Calu3 (cell line): ENCODE measurements at regions not wholly inside any gene's neighbourhood (a gene's known extent, or its start where the extent isn't known, plus 50 kb on each side); places are given as distances from the start of the nearest gene placed in this dataset.

ENCODE experiments used
- BruUV-seq: library from RNA; stranded (reverse); fragments of 400-500 nt; replicated peaks from 2 replicates; lab custom pipeline; 2021; lab: Mats Ljungman, UMichigan
- CTCF ChIA-PET: fragments of 300-600 bp; sonication (Branson Sonifier 250); formaldehyde crosslinking; loops from one replicate; lab custom pipeline; 2022; ENCODE audit warnings: antibody characterized with exemption; lab: Charles Lee
- DNase-seq: peaks from one replicate; pipeline ENCODE4 v3.0.0; 2022
- H3K27ac Mint-ChIP-seq: one replicate; pipeline ENCODE4 v1.8.0; 2022; ENCODE audit warnings: mixed read lengths; ENCODE audit not compliant: unreplicated experiment
- H3K27me3 Mint-ChIP-seq: one replicate; pipeline ENCODE4 v1.8.0; 2022; ENCODE audit warnings: mixed read lengths; ENCODE audit not compliant: unreplicated experiment
- H3K36me3 Mint-ChIP-seq: one replicate; pipeline ENCODE4 v1.8.0; 2022; ENCODE audit warnings: mild to moderate bottlenecking, moderate library complexity, mixed read lengths; ENCODE audit not compliant: insufficient read depth, unreplicated experiment
- H3K4me1 Mint-ChIP-seq: one replicate; pipeline ENCODE4 v1.8.0; 2022; ENCODE audit warnings: mild to moderate bottlenecking, low read depth, mixed read lengths; ENCODE audit not compliant: unreplicated experiment
- H3K4me3 Mint-ChIP-seq: one replicate; pipeline ENCODE4 v1.8.0; 2022; ENCODE audit warnings: mild to moderate bottlenecking, low read depth, moderate library complexity, mixed read lengths; ENCODE audit not compliant: unreplicated experiment
- H3K9me3 Mint-ChIP-seq: one replicate; pipeline ENCODE4 v1.8.0; 2022; ENCODE audit warnings: low read depth, mixed read lengths; ENCODE audit not compliant: unreplicated experiment
- intact Hi-C: fragments of 100-400 bp; cut with micrococcal nuclease; formaldehyde crosslinking; loops from one replicate; pipeline ENCODE4 v1.10.0; 2022; ENCODE audit not compliant: unreplicated experiment
- TF ChIP-seq, protein P1 (sequence below): fragments of 200-600 bp; IDR thresholded peaks from one replicate; pipeline ENCODE4 v1.8.0; 2022; ENCODE audit warnings: antibody characterized with exemption; ENCODE audit not compliant: unreplicated experiment

DNA sequence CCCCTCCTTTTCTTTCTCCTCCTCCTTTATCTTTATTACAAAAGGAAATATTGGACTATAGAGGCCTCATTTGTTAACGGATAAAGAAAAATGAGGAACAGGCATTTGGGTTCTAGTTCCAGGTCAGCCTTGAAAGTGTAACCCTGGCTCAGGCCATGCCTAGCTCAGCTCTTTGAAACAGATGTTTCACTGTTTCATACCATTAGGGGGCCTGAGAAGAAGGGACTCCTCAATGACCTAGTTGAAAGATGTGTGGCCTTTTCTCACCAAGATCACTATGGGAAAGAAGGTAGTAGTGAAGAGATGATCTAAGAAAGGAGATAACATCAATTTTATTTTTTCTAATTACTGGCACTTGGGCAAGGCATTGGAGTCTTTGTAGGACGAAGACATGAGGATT lies 952.7 kb downstream of the SLC4A3 start:
- TF ChIP-seq, protein P1, sequence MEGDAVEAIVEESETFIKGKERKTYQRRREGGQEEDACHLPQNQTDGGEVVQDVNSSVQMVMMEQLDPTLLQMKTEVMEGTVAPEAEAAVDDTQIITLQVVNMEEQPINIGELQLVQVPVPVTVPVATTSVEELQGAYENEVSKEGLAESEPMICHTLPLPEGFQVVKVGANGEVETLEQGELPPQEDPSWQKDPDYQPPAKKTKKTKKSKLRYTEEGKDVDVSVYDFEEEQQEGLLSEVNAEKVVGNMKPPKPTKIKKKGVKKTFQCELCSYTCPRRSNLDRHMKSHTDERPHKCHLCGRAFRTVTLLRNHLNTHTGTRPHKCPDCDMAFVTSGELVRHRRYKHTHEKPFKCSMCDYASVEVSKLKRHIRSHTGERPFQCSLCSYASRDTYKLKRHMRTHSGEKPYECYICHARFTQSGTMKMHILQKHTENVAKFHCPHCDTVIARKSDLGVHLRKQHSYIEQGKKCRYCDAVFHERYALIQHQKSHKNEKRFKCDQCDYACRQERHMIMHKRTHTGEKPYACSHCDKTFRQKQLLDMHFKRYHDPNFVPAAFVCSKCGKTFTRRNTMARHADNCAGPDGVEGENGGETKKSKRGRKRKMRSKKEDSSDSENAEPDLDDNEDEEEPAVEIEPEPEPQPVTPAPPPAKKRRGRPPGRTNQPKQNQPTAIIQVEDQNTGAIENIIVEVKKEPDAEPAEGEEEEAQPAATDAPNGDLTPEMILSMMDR = no peak
- no peak for DNase-seq
- Mint-ChIP-seq H3K4me1 (no peaks in the 10 kb centered on the region), H3K27me3 (no peaks in the 10 kb centered on the region), H3K4me3 (no peak overlapping the region), H3K36me3 (no peaks in the 10 kb centered on the region), H3K9me3 (no peaks in the 10 kb centered on the region), H3K27ac (no peak overlapping the region)
- CTCF ChIA-PET = no interaction called here
- BruUV-seq = no TSS peak
- intact Hi-C loops = no loop called here

DNA sequence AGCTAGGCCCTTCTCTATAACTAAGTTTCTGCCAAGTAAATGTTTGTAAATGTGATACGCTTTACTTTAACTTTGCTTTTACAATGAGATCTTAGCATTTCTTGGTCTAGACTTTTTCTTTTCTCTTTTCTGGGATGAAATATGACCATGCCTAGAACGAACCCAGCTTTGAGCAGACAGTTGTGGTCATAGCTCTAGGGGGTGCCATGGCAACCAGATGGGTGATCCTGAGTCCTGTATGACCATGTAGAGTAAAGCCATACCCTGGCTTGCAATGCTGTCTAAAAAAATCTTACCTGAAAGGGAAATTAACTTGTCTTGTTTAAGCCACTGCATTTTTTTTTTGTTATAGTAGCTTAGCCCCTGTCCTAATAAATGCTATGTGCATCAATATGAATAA lies 956.3 kb downstream of the SLC4A3 start:
- TF ChIP-seq, protein P1 = no peak
- no peak overlapping the region for H3K27ac Mint-ChIP-seq
- H3K27me3 Mint-ChIP-seq = no peaks in the 10 kb centered on the region
- BruUV-seq = no TSS peak
- H3K9me3 Mint-ChIP-seq = no peaks in the 10 kb centered on the region
- H3K4me3 Mint-ChIP-seq = no peak overlapping the region
- no peak for DNase-seq
- no peaks in the 10 kb centered on the region for H3K36me3 Mint-ChIP-seq
- CTCF ChIA-PET = no interaction called here
- H3K4me1 Mint-ChIP-seq = no peaks in the 10 kb centered on the region
- intact Hi-C loops = no loop called here

DNA sequence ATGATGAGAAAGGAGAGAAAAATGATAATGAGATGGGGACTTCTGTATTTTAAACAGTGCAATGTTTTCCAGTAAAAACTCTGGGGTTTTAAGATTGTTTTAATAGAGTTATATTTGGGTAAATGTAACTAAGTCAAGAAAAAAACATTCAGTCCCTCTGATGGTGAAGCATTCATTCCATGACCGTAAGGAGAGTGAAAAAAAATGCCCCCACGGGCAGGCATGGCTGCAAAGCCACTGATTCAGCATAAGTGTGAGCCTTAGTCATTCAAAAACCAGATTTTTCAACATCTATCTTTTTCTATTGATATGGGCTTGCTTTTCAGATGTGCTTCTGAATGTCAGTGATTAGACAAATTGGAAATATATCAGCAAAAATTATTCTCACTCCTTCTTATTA lies 957.8 kb downstream of the SLC4A3 start:
- Mint-ChIP-seq H3K27ac (no peak overlapping the region), H3K27me3 (no peaks in the 10 kb centered on the region), H3K36me3 (no peaks in the 10 kb centered on the region), H3K4me1 (no peaks in the 10 kb centered on the region), H3K9me3 (no peaks in the 10 kb centered on the region), H3K4me3 (no peak overlapping the region)
- BruUV-seq = no TSS peak
- TF ChIP-seq, protein P1 = no peak
- no peak for DNase-seq
- intact Hi-C loops = no loop called here
- CTCF ChIA-PET = no interaction called here

DNA sequence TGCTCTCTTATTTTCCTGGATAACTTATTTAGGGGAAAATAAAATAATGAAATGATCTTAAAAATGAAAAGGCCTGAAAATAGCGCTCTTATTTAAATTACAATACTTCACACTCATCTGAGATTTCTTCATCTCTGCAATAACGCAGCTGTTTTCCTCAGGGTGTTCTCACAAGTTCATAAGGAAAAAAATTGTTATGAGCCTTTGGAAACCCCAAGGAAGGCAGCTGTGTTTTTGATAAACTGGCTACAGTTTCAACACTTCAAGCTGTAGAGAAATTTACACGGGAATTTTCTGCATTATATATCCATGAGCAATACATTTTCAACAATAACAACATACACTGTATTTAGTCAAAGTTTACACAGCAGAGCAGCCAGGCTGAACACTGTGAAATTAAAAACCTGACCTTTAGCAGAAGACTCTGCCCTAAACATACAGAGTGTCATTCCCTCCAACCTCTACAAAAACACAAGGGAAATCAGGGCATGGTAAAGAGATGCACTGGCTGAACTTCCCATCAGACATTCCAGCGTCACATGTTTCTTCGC lies 959.6 kb downstream of the SLC4A3 start:
- Mint-ChIP-seq H3K27ac (no peak overlapping the region), H3K27me3 (no peaks in the 10 kb centered on the region), H3K36me3 (no peaks in the 10 kb centered on the region), H3K4me3 (no peak overlapping the region), H3K9me3 (no peaks in the 10 kb centered on the region), H3K4me1 (no peaks in the 10 kb centered on the region)
- CTCF ChIA-PET = no interaction called here
- intact Hi-C loops = no loop called here
- DNase-seq = no peak
- BruUV-seq = no TSS peak
- TF ChIP-seq, protein P1 = no peak
